ENCODE measurements at regions not wholly inside any gene's neighbourhood (a gene's known extent, or its start where the extent isn't known, plus 50 kb on each side); places are given as distances from the start of the nearest gene placed in this dataset.
"Not testable (repeated sequence)": the region's sequence is repeated elsewhere in the genome, so short reads cannot be mapped to it uniquely, and the experiment has no call there.

DNA sequence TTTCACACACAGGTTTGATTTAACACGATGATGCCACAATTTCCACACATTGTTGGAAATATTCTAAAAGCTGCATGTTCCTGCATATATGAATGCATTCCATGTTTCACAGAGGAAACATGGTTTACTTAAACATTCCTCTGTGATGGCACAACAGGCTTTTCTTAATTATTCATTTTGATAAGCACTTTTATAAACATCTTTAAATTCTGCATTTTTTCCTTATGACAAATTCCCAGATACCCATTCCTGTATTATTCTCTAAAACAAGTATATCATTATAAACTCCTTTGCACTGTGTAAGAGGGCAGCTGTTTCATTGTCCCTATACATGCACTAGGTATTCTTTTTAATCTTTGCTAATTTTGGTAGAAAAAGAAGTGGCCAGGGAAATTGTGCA, 532.3 kb downstream of the SOX6 start:
- no peak for DNase-seq

DNA sequence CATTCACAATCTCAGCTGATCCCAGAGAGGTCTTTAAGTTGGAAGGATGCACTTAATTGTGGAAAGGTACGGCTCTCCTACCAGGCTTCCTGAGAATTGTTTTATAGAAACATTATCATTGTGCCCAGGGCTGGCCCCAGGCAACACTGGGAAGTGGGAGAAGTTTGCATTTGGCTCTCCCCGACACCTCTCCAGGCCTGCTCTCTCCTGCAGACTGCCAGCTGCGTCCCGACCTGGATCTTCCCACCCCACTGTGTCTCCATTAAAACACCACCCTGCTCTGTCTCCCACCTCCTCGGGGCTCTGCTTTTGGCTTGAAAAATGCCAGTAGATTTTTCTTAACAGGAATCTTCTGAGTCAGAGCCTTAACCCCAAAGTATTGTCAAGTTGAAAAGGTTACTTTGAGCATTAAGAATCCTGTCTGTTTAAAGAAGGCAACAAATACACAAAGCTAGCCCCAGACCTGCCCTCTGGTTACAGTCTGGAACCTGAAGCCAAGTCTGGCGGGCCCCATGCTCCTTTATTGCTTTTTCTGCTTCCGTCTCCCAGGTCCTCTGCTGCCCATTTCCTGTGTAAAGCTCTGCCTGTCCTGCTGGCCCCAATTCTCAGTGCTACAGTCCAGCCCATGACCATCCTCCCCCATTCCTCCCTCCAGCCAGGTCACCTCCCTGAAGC, 530.2 kb downstream of the SOX6 start:
- DNase-seq: no peak

DNA sequence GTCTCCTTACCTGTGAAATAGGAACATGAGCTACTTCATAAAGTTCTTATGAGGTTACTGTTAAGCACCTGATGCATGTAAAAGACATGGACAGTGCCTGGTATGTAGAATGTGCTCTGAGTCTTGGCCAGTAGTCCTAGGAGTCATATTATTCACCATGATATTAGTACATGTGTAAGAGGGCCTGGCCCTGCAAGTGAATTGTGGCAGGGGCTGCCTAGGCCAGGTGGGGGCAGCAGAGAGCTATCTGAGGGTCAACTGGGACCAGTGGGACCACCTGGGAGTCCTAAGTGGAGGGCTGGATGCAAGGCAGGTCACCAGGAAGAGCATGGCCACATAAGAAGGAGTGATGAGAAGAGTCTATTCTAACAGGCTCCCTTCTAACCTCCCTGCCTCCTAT, 529.5 kb downstream of the SOX6 start:
- no peak for DNase-seq

DNA sequence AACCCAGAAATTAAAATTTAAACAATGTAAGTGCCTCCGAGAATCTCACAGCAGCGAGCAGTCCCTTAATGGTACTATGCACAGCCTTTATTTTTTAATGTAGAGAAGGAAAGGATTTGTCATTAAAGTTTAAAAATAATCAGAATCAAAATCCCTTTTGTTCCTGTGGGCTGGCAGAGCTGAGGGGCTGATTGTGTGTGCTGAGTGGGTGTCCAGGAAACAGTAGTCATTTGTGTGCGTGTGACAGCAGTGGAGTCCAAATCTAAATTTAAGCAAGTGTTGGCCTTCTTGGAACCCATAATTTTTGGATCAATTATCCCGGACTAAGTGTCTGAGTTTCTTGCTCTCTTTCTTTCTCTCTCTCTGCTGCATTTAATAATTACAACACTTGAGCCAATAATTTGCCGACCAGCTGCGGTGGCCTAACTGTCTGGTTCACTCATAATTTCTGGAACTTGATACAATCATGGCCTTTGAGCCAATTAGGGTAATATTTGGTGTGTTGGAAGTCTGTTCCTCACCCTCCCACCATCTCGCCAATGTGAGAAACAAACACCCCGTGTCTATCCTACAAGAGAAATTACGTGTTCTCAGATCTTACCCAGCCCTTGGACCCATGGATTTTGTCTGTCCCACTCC, 528.0 kb downstream of the SOX6 start:
- DNase-seq: no peak

DNA sequence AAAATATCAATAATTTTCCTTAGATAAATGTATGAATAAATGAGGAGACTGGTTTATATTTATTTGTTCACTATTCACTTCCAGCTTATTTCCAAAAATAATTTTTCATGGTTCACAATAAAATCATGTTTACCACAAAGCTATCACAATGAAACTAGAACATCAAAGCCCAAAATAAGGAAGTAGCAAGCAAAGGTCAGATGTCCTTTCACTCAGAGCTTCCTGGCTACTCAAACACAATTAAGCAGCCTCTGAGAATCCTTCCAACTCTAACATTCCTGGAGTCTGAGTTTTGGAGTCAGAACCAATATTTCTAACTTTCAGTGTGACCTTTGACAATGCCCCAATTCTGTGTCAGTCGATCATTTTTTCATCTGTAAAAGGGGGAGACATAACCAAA, 527.0 kb downstream of the SOX6 start:
- no peak for DNase-seq

DNA sequence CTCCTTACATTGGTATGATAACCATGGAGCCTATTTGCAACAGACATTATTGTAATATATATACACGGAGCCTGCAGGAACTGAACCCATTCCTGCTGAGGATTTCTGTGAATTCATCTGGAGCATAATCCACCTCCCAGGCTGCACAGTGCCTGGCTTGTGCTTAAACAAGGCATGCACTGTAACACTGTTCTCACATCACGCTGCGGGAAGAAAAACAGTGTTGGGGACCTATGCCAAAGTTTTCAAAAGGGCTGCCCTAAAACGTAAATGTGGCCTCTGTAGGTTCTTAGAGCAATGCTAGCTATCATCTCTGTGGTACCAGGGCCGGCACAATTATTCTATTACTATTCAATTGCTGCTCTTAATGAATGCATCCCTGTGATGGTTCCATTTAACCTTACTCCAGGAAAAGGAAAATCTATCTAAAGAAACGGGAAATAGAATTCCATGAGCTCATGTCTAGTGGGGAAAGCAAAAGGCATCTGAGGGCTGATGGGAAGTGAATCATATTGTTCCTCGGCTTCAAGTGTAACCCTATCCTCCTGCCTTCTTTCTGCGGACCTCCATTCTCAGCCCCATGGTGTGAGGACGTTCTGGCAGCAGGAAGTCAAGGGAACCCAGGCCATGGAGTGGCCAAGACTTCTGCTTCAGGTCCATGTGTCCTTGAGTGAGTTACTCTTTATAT, 525.5 kb downstream of the SOX6 start:
- DNase-seq: no peak

DNA sequence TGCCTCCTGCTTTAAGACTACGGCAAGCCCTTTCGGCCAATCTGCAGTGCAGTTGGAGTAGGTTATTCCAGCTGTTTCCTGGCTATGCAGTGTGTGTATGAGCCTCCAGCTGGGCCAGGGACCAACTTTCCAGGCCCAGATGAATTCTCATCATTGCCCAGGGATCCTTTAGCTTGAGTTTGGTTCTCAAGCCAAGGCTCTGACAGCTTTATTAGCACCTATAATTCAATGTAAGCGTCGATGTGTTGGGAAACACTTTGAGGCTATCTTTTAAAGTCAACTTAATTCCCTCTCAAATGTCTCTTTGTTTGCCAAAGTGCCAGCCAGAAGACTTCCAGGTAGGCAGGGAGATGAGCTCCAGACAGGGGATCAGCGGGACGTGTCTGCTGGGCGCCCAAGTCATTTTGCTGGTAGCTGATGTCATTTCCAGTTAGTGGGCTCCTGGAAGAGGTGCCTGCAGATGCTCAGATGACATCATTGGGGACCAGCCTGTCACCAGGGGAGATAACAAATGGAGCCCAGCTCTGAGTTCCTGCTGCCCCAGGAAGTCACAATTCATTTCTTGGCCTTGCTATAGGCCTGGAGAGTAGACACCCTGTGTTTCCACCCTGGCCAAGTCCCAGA, 520.4 kb downstream of the SOX6 start:
- DNase-seq: no peak

DNA sequence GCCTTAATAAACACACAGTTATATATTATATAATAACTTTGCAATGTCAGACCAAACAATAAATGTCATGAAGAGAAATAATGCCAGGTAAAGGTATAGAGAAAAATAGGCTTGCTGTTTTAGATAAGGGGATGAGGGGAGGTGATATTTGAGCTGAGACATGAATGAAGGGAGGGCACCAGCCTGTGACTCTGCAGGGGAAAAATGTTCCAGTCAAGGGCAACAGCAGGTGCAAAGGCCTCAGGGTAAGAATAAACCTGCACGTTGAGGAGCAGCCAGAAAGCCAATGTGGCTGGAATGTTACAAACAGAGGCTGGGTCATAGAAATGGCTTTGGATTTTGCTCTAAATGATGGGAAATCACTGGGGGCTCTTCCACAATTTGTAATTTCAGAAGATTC, 519.6 kb downstream of the SOX6 start:
- DNase-seq: no peak

DNA sequence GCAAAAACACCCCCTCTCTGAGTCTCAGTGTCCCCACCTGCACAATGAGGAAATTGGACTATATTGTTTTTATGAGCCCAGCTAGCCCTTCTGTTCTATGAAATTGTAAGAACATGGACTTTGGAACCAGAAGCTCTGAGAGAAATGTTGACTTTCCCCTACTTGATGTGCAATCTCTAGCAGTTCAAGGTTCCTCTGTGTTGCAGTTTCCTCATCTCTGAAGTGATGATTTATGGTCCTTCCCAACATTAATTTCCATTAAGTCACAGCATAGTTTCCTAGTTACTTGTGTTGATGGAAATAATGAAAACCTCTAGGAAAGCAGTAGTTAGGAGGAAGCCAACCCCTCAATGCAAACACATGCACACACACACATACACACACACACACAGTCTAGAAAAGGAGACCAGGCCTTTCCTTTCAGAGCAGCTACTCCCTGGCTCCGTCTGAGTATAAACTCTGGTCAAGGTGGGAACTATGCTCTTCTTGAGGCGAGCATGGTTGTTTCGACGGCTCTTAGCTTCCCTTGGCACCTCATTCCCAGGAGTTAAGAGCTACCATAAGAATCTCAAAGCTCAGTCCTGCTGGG, 518.4 kb downstream of the SOX6 start:
- no peak for DNase-seq

DNA sequence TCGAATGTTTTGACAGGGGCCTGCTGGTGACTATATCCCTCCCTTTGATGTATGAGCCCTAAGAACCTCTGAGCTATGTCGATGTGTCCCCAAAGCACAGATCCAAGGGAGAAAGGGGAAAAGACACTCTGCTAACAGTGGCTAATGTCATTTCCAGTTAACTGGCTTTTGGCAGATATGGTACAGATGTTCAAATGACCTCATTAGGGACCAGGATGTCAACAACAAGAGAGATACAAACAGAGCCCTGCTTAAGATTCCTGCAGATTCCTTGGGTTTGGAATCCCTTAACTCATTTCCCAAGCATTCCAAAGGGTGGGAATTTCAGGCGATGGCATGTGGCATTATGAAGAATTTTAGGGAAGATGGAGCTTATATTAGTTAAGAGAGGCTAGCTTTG, 517.3 kb downstream of the SOX6 start:
- no peak for DNase-seq

DNA sequence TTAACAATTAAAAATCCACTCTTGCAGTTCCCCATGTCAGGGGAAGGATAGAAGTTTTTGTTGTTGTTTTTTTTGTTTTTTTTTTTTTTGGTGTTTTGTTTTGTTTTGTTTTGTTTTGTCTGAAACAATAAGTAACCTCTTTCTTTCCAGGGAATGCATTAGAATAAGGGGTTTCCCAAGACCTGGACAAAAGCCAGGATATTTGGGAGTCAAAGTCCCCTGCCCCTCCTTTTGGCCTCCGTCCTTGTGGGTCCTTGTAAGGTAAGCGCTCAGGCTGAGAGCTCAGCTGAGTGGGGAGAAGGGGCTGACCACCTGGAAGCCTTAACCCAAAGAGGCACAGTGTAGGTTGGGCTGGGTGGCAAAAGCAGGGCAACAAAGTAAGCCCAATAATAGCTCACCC, 515.4 kb downstream of the SOX6 start:
- DNase-seq: no peak

DNA sequence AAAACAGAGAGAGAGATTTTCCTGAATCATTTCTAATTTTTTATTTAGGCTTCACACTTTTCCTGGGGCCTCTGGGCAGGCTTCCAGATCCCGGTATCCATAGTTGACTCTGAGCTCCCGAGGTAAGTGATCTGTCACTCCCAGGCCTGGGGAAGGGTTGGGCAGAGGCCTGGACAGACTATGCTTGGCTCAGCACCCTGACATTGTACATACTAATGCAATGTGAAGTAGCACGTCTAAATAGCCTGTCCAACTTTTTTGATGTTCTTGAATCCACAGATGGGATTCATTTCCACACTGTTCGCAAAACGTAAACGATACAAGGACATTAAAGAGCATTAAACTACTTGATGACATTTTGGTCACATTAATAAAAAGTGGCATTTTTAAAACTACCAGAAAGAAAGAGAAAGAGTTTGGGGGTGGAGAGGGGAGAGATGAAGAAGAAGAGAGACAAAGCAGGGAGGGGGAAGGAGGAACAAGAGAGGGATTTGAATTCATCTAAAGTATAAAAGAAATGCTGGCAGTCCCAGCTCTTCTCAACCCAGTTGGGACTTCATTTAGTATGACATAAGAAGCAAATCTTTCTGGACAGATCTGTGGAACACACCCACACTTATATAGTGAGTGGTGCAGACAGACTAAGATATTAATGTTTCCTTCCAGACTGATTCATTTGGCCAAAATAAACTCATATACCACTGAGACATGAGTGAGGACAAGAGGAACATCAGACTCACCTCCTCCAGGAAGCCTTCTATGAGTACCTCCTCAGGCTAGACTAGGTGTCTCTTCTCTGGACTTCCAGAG, 514.2 kb downstream of the SOX6 start:
- no peak for DNase-seq

DNA sequence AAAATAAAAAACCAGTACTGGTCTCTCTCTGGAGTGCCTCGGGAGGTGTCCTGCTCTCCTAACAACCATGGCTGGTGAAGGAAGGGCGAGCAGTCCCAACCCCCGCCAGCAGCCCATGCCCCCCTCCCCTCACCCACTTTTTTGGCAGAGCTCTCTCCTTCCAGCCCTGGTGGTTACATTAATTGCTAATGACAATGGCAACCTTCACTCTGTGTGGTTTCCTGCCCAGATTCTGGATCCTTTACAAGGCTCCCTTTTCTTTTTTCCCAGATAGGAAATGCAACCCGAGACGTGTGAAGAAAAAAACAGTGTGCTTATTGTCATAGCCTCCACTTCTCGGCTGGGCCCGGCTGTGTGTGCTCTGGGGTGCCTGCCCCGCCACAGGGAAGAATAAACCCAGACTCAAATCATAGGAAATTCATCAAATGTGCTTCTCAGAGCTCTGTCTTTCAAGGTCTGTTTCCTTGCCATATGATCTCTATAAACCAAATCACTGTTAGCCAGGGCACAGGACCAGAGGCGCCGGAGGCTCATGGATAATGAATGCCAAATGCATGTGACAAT, 513.0 kb downstream of the SOX6 start:
- DNase-seq: no peak

DNA sequence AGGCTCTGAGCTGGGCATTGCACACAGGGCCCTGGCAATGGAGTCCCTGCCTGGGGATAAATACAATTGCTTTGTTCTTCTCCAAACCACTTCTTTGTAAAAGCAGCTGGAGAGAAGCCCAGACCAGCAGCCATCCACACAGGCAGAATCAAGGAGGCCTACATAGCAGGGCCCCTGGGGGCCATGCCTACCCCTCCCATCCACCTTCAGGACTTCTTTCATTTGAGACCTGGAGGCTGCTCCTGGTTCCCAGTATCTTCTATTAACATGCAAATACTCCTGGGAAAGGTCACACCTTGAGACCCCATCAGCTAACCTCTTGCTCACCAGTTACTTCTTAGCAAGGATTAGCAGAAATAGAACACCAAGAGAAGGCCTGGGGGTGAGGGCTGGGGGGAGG, 511.1 kb downstream of the SOX6 start:
- DNase-seq: no peak

DNA sequence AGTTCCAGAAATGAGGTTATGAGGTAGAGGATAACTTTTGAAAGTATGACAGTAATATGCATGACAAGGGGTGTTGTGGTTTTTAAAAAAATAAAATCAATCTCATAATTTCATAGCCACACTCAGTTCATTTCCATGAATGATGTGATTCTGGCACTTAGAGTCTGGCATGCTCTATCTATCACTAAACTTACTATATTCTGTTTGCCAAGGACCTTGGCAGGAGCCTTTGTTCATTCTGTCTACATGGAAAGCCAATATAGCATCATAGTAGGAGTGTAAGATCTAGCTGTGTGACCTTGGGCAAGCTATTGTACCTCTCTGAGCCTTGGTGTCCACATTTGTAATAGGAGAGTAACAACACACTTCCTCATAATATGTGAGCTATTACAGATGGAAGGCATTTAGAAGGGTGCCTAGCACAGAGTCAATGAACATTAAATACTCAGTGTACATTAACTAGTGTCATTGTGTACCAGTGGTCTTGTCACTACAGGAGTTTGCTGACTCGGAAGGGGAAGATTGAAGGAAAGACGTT, 507.6 kb downstream of the SOX6 start:
- no peak for DNase-seq

DNA sequence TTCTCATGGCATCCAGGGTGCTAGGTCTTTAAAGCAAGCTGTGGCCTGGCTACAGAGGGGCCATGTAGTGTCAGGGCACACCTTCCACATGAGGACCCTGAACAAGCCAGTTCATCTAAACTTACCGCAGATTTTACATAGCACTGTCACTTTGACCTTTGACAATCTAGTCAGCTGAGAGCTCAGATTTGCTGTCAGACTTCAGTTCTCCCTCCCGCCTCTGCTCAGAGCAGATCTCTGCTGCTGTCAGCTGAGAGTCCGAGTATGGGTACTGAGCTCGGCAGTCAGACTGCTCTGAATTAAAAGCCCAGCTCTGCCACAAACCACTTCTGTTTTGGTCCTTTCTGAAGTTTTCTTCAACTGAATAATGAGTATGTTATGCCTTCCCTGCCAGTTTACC, 507.1 kb downstream of the SOX6 start:
- no peak for DNase-seq

DNA sequence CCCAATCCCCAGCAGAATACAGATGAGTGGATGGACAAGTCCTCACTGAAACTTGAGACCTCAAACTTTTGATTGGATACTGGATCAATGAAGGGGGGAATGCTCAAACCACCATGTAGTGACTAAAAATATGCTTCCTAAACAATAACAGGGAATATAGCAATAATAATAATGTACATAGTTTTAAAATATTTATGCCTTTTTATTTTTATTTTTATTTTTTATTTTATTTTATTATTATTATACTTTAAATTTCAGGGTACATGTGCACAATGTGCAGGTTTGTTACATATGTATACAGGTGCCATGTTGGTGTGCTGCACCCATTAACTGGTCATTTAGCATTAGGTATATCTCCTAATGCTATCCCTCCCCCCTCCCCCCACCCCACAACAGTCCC, 506.0 kb downstream of the SOX6 start:
- not testable (repeated sequence) for DNase-seq

DNA sequence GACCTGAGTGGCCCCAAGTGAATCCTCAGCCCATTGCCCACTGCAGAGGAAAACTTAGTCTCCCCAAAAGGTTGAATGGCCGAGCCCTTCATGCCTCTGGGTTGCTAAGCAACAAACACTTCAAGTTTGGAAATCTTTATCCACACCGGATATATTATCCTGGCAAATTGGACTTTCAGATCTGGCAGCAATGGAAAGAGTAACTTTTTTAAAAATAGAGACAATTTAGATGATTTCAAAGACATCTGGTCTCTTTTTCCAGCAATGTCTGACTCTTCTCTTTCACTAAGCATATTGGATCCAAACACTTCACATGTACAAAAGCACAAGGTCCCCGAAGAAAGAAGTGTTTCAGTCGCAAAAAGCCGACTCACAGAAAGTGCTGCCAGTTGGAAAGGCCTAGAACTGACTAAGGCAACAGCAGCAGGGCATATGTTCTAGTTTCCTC, 505.3 kb downstream of the SOX6 start:
- no peak for DNase-seq

DNA sequence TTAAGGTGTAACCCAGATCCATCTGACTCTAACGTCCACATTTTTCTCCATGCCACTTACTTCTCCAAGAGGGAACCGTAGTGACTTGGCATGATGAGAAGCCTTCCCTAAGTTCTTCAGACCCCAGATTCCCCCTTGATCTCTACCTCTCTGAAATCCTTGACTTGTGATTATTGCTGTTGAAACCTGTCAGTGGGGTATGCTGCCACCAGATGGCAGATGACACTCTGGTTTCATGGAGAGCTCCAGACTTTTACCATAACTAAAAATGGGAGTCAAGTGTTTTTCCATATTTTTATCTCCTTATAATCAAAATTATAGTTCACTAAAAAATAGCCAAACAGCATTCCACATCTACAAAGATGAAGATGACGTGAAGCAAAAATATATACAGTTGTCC, 504.2 kb downstream of the SOX6 start:
- DNase-seq: no peak

DNA sequence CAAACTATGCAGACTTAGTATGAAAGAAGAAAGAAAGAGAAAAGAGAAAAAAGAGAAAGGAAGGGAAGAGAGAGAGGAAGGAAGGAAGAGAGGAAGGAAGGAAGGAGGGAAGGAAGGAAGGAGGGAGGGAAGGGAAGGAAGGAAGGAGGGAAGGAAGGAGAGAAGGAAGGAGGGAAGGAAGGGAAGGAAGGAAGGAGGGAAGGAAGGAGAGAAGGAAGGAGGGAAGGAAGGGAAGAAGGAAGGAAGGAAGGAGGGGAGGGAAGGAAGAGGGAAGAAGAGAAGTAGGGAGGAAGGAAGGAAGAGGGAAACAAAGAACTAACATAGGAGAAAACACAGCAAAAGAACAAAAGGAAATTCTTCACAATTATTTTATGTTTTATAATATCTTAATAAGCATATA, 502.1 kb downstream of the SOX6 start:
- DNase-seq: no peak

DNA sequence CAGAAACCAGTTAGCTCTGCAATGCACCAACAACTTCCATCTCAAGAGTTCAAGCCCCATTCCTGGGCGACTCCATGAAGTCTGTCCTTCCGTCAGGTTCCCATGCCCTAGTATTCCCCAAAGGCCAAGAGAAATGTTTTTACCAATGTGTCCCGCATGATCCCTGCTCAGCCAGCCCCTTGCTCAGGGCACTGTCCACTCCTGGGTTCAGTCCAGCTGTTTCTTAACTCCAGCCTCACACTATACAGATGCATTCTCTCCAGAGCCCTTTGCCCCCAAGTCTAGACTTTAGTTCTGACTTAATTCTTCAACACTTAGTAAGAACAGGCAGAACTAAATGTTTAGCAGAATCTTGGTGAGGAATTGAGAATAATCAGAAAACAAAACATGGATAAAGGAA, 497.5 kb downstream of the SOX6 start:
- no peak for DNase-seq

DNA sequence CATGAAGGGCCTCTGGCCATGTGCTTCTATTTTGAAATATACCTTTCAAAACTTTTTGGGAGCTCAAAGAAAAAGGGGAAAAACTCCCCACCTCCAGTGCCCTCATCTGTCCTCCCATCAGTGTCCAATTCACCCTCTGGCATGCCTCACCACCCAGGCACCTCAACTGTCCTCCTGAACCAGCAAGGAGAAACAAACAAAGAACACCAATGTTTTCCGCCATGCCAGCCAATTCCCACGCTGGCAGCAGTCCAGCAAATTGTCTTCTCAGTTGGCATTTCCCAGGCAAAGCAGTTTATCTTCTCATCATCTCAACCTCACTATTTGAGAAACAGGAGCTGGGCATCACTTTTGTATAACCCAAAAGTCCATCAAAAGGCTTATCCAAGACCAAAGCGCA, 496.9 kb downstream of the SOX6 start:
- no peak for DNase-seq
